Medulla oblongata (tissue), 1 donor: ENCODE measurements at regions not wholly inside any gene's neighbourhood (a gene's known extent, or its start where the extent isn't known, plus 50 kb on each side); places are given as distances from the start of the nearest gene placed in this dataset.

Experiments used
- DNase-seq: peaks from one replicate; pipeline ENCODE4 v3.0.0-alpha.2; 2015; ENCODE audit errors: extremely low spot score

GRCh38 chr9:551986-552929 lies 289.2 kb upstream of the DMRT1 start:
- DNase-seq, result no peak

GRCh38 chr9:555493-555892 lies 286.0 kb upstream of the DMRT1 start:
- no peak for DNase-seq

GRCh38 chr9:556199-556598 lies 285.3 kb upstream of the DMRT1 start:
- DNase-seq, result no peak

- DNase-seq, result no peak
Observed at GRCh38 chr9:556675-557074, 284.8 kb upstream of the DMRT1 start.

GRCh38 chr9:557601-558201 lies 283.8 kb upstream of the DMRT1 start:
- no peak for DNase-seq

GRCh38 chr9:561427-561826 lies 280.1 kb upstream of the DMRT1 start:
- DNase-seq, result peak; percentile 48

GRCh38 chr9:563200-563599 lies 278.3 kb upstream of the DMRT1 start:
- DNase-seq, result peak; percentile 90

GRCh38 chr9:565528-565927 lies 276.0 kb upstream of the DMRT1 start:
- no peak for DNase-seq

- DNase-seq, result no peak
Observed at GRCh38 chr9:567128-567746, 274.3 kb upstream of the DMRT1 start.

- no peak for DNase-seq
Observed at GRCh38 chr9:567747-568305, 273.7 kb upstream of the DMRT1 start.

- DNase-seq, result no peak
Observed at GRCh38 chr9:569296-569695, 272.2 kb upstream of the DMRT1 start.

- DNase-seq, result no peak
Observed at GRCh38 chr9:570187-570586, 271.3 kb upstream of the DMRT1 start.

GRCh38 chr9:571066-571465 lies 270.4 kb upstream of the DMRT1 start:
- DNase-seq, result peak; percentile 33

GRCh38 chr9:571741-572140 lies 269.8 kb upstream of the DMRT1 start:
- DNase-seq, result no peak

- DNase-seq, result peak; percentile 60
Observed at GRCh38 chr9:573691-574410, 267.6 kb upstream of the DMRT1 start.

- DNase-seq, result no peak
Observed at GRCh38 chr9:575139-575538, 266.4 kb upstream of the DMRT1 start.

- no peak for DNase-seq
Observed at GRCh38 chr9:580652-581342, 260.7 kb upstream of the DMRT1 start.

- DNase-seq, result no peak
Observed at GRCh38 chr9:581673-582497, 259.6 kb upstream of the DMRT1 start.

- DNase-seq, result no peak
Observed at GRCh38 chr9:582775-583174, 258.7 kb upstream of the DMRT1 start.

GRCh38 chr9:587527-587926 lies 254.0 kb upstream of the DMRT1 start:
- no peak for DNase-seq
